GM10266 (cell line): ENCODE measurements at regions not wholly inside any gene's neighbourhood (a gene's known extent, or its start where the extent isn't known, plus 50 kb on each side); places are given as distances from the start of the nearest gene placed in this dataset.

ENCODE experiments used
- DNase-seq: peaks from one replicate; pipeline ENCODE4 v3.0.0; 2012; ENCODE audit errors: extremely low spot score
- TF ChIP-seq, protein P1 (sequence below): IDR thresholded peaks from 2 replicates; pipeline ENCODE4 v1.5.1; 2012; ENCODE audit warnings: mild to moderate bottlenecking, low read depth; ENCODE audit not compliant: control insufficient read depth, insufficient read depth; ENCODE audit errors: missing control alignments

DNA sequence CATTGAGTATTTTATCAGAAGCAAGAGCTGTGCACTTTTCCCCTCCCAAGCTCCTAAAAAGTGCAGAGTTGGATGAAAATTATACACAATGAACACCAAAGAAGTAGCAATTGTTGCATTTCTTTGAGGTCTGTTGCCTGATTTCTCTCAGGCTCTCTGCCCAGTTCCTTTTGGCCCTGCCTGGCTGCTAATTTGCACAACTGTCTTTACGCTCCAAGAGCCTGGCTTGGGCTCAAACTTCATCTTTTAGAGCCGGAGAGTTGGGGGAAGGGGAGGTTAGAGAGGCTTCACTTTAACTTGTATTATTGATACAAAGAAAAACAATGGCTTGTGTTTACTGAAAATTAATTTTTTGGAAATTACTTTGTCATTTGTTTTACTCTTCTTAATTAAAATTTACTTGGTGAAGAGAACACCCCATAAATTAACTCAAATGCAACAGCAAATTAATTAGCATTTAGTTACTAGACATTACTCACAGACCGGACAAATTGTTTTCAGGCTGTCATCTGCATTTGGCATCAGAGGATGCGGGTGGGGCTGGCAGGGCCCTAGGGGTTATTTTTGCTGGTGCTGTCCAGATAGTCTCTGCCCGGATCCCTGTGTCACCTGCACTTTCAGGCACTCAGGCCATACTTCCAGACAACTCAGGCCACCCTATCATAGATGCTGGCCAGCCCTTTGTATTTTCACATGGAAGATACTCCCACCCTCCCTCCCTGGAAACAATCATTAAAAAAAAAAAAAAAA, 407.3 kb downstream of the NXPE2 start:
- TF ChIP-seq, protein P1, sequence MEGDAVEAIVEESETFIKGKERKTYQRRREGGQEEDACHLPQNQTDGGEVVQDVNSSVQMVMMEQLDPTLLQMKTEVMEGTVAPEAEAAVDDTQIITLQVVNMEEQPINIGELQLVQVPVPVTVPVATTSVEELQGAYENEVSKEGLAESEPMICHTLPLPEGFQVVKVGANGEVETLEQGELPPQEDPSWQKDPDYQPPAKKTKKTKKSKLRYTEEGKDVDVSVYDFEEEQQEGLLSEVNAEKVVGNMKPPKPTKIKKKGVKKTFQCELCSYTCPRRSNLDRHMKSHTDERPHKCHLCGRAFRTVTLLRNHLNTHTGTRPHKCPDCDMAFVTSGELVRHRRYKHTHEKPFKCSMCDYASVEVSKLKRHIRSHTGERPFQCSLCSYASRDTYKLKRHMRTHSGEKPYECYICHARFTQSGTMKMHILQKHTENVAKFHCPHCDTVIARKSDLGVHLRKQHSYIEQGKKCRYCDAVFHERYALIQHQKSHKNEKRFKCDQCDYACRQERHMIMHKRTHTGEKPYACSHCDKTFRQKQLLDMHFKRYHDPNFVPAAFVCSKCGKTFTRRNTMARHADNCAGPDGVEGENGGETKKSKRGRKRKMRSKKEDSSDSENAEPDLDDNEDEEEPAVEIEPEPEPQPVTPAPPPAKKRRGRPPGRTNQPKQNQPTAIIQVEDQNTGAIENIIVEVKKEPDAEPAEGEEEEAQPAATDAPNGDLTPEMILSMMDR: no peak
- DNase-seq: no peak

DNA sequence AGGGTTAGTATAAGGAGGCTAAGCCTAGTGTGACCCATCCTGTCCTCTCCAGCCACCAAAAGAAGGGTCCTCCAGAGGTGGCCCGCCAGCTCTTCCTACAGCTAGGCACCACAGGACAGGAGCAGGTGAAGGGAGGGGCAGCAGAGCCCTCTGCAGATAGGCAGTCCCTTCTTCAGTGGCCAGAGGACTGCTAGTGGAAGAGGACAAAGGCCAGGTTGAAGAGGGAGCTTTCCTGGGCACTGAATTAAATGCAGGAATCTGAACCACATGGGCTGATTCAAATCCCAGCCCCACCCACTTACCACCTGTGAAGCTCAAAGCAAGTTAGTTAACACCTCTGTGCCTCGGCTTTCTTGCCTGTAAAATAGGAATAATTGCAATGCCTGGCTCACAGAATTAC, 409.5 kb downstream of the NXPE2 start:
- TF ChIP-seq, protein P1: no peak
- DNase-seq: no peak

DNA sequence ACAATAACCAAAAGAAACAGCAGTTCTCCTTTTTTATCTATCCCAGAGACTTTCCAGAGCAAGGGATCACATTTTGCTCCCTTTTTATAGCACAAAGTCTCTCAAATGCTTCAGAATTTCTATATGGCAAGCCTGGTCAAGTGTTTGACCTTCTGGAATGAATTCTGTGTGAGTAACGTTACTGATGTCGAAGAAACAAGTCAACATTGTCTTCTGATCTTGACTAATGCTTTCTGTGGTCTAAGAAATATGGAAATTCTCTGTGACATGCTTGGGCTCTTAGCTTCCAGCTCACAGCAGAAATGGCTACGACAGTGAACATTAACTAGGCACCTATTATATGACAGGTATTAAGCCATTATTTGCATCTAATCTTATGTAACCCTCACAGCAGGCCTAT, 411.7 kb downstream of the CADM1 start:
- no peak for DNase-seq
- TF ChIP-seq, protein P1: no peak

DNA sequence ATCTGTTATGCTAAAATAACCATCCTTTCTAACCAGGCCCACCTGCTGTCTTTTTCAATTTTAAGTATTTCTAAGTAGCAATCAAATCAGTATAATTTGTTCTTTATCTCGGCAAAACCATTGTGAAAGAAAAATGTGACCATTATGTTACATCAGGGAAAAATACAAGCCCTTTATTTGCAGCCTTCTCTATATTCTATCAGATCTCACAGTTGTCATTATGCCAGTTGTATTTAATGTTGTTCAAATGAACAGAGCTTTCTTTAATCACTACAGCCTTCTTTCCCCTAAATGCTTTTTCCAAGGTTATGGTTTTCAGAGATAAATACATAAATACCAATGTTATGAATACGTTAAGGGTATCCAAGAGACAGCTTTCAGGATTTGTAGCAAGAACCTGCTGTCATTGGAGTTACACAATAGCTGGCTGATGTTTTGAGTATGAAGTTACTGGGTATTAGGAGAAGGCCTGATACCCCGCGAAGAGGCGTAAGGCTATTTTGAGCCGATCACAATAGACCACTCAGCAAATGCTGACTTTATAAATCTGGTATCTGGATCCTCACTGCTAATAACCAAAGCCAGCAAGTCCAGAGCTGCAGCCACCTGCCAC, 406.3 kb downstream of the CADM1 start:
- TF ChIP-seq, protein P1: no peak
- DNase-seq: no peak

DNA sequence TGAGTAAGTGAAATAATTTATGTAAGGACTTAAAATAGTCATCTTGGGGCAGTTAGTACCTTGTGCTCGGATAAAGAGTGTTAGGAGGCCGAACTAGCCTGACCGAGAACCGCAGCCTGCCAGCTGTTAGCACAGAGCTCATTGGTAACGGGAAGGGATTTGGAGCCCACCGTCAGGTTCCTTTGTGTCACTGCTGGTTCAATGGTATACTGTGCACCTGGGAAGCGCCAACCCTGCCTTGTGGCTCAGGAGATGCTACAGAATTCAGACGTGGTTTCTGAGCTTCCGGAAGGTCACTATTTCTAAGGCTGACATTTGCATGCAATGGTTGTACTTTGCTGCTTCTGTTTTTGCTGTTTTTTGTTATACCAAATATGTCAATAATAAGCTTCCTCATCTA, 403.5 kb downstream of the CADM1 start:
- TF ChIP-seq, protein P1: no peak
- no peak for DNase-seq

DNA sequence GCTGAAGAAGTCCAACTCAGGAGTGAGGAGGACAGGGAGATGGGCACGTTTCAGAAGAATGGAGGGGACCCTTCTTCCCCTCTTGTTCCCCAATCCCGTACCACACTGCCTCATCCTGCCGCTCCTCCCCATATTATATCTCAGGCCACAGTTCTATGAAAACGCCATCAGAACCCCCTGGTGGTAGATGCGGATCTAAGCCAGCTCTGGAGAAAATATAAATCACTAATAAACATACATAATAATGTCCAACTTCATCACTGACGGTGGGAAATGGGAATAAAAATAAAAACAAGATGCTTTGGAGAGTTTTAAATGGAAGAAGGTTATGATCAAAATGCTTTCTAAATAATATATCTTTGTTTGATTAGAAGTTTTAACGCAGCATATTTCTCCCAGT, 400.3 kb downstream of the CADM1 start:
- no peak for DNase-seq
- TF ChIP-seq, protein P1: no peak

DNA sequence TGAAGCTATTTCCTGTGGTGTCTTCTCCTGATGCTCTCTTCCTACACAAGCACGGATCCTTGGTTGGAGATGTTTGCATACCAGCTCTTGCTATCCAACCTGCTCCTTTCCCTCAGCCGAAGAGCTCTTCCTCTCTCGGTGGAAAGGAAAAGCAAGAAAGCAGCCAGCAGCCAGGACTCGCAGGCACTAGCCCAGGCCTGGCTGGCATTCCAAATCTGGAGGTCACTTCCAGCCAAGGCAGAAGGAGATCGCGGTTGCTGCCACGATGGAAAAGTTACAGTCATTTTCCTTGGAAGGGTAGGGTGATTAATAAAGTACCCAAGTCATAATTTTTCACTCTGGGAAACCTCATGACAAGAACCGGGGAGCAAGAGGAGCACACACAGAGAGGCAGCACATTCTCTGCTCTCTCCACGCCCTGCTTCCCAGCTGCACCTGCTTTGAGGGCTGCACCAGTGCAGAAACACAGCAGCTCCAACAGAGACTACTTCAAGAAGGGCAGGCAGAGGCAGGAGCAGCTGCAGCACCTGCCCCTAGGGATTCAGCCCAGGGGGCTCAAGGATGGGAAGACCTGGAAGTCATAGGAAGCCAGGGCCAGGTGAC, 399.3 kb downstream of the CADM1 start:
- no peak for DNase-seq
- TF ChIP-seq, protein P1: no peak
